ENCODE measurements at regions not wholly inside any gene's neighbourhood (a gene's known extent, or its start where the extent isn't known, plus 50 kb on each side); places are given as distances from the start of the nearest gene placed in this dataset.
A peak's percentile ranks its signal among the peaks of the same experiment; 100 is the strongest.
"Not testable (repeated sequence)": the region's sequence is repeated elsewhere in the genome, so short reads cannot be mapped to it uniquely, and the experiment has no call there.

DNA sequence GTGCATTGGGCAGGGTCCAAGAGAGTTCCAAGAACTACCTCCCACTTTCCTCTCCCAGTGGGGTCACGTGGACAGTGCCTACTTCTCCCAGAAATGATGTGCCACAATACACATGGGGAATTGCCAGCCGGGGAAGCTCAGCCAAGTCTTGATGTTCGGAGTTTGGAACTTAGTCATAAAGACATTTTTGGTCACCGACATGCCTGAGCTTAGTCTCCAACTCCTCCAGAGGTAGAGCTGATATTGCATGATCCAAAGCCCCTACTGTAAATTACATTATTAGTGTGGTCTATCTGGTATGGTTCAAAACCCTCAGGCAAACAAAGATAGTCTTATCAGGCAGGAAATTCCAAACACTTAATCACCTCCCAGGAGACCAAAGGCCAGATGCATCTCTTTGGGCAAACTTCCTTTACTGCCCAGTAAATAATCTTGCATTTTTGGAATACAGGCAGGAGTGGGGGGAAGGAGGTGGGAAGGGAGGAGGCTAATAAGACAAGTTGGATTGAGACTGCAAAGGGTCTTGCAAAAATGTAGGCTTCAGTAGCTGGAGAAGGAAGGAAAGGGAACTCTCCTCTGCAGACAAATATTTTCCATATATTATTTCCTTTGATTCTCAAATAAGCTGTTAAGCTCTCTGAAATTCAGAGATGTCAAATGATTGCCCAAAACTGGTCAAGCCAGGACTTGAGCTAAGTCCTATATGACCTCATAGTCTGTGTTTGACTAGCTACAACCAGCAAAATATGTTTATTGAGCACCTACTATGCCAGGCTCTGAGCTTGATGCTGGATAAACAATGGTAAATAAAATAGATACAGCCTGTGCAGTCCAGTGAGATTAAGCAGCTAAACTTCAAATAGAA, 99.4 kb downstream of the DRD1 start:
- no peak for DNase-seq

DNA sequence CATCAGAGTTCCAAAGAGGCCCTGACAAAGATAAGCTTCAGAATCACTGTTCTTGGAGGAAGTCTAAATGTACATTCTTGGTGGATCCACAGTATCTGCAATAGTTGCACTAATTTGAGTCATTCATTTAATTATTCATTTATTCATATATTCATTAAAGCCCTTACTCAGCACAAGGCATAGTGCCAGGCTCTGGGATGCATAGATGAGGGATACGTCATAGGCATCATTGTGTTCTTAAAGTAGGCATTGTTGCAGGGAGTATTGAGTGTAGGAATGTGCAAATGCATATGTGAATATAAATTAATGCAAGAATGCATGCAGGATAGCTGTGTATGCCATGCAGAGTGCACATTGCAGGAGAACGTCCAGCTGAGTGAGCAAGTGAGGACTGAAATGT, 100.7 kb downstream of the DRD1 start:
- no peak for DNase-seq

DNA sequence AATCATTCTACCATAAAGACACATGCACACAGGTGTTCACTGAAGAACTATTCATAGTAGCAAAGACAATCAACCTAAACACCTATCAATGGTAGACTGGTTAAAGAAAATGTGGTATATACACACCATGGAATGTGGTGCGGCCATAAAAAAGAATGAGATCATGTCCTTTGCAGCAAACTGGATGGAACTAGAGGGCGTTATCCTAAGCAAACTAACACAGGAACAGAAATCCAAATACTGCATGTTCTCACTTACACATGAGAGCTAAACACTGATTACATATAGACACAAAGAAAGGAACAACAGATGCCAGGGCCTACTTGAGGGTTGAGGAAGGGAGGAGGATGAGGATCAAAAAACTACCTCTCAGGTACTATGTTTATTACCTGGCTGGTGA, 103.8 kb downstream of the DRD1 start:
- DNase-seq = no peak

DNA sequence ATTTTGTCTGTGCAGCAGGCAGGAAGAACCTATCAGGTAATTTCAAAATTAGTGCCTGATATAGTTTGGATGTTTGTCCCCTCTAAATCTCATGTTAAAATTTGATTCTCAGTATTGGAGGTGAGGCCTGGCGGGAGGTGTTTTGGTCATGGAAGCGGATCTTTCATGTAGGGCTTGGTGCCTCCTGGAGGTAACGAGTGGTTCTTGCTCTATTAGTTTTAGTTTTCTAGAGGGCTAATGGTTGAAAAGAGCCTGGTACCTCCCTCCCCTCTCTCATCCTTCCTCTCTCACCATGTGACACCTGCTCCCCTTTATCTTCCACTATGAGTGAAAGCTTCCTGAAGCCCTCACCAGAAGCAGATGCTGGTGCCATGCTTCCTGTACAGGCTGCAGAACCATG, 106.3 kb downstream of the DRD1 start:
- no peak for DNase-seq

DNA sequence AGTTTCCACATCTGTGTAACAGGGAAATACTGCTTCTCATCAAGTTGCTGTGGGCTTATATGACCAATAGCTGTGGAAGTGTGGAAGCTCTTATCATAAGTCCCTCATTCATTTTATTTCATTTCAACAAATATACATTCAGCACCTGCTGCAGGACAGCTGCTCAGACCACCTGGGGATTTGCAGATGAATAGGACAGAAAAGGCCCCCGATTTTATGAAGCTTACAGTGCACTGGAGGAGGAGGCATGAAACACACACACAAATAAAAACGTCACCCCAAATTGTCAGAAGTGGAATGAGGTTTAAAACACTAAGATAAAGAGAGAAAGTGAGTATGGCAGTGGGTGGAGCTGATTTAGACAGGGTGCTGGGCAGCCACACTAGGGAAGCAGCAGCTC, 107.2 kb downstream of the DRD1 start:
- no peak for DNase-seq

DNA sequence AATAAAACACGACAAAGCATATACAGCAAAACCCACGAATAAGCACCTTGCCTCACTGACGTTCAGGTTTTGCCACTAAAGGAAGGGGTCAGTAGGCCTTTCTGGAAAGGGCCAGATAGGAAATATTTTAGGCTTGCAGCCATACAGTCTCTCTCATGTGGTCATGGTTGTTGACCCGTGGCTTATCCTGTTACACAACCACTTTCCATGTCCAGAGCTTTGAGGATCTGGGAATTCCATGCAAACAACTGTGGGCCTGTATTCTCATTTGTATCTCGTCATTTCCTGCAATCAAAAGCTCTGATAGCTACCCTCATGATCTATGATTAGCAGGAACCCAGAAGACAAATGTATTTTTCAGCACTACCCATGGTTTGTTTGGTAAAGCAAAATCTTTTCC, 108.3 kb downstream of the DRD1 start:
- DNase-seq = no peak

DNA sequence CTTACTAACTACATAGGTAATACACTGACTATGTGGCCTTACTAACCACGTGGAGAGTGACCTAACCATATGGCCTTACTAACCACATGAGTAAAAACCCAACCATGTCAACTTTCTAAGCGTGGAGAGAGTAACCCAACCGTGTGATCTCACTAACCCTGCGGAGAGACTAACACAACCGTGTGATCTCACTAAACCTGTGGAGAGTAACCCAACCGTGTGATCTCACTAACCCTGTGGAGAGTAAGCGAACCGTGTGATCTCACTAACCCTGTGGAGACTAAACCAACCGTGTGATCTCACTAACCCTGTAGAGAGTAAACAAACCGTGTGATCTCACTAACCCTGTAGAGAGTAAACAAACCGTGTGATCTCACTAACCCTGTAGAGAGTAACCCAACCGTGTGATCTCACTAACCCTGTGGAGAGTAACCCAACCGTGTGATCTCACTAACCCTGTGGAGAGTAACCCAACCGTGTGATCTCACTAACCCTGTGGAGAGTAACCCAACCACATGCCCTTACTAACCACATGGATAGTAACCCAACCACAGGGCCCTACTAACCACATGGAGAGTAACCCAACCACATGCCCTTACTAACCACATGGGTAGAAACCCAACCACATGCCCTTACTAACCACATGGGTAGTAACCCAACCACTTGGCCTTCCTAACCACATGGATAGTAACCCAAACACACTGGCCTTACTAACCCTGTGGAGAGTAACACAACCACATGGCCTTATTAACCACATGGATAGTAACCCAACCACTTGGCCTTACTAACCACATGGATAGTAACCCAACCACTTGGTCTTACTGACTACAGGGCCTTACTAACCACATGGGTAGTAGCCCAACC, 112.6 kb downstream of the DRD1 start:
- DNase-seq = not testable (repeated sequence)

DNA sequence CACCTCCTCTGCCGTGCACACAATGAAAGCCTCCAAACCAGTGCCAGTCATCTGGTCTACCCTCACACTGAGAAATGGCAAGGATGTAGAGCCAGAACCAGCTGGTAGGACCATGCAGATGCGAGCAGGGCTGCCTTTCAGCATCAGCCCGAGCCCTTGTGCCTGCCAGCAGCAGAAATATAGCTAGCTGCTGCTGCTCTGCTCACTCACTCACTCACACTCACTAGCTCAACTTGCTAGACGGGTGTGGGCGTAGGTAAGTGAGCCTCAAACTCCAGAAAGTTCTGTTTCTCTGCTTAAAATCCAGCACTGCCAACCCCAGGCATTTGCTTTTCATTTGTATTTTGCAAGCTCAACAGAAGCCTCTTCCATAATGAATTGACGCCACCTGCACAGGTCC, 114.0 kb downstream of the DRD1 start:
- DNase-seq = no peak

DNA sequence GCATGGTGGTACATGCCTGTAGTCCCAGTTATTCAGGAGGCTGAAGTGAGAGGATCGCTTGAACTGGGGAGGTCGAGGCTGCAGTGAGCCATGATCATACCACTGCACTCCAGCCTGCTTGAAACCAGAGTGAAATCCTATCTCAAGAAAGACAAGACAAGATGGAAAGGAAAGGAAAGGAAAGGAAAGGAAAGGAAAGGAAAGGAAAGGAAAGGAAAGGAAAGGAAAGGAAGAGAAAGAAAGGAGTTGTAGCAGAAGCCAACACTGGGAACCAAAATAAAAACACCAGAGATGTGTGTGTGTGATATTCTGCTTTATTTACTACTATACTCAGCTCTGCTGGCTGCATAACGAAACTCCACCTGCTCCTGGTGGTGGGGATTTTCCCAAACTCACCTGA, 115.3 kb downstream of the DRD1 start:
- DNase-seq = no peak

DNA sequence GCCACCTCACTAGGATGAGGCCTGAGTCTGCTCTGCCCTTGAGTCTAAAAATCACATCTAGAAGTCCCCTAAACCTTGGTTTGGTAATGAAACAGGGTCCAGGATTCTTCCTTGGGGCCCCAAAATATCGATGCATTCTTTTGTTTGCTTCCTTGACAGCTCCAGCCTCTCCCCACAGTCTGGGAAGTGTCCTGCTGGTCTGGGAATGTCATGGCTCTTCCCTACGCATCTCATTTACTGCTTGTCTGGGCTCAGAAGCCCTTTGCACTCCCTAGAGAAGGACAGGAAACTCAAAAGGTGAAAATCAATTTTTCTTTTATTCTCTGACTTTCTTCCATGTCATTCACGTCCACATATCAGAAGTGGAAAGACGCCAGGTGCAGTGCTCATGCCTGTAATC, 115.8 kb downstream of the DRD1 start:
- DNase-seq = no peak

DNA sequence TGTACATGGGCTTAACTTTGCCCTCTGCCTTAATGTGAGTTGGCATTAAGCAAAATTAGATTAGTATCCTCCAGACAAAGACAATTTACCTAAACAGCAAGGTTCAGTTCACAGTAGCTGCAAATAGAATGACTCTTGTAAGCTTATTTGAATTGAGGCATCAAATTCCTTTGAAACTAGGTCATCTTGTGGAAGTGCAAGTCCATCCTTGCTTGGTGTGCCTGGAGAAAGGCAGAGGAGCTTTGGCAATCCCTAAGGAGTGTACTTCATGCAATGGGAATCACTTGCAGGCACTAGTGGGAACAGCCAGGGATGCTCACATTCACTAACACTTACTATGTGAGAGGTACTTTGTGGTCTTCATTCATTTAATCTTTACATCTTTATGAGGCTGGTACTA, 118.3 kb downstream of the DRD1 start:
- no peak for DNase-seq

DNA sequence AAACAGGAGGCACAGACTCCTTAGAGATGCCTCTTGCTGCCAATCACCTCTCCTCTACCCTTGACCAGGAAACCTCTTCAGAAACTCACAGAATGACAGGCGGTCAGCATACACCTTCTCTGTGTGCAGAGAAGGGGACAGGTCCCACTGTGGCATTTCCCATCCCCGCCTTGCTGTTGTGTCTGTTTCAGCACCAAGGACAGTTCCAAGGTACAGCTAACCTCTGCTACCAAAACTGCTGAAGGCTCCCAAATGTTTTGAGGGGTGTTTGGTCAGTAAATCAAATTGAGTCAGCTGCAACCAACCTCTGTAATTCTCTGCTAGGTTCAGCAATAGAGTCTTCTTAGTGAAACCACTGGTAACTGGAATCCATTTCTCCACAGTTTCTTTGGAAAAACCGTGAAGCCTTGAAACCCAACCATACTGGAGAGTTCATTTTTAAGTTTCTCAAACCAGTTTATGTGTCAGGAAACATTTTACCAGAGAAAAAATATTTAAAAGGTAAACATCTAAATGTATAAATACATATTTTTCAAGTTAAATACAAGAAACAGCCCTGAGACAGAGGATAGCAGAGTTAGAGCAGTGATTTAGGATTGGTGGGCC, 122.0 kb downstream of the DRD1 start:
- peak; percentile 6 to 11 for DNase-seq

DNA sequence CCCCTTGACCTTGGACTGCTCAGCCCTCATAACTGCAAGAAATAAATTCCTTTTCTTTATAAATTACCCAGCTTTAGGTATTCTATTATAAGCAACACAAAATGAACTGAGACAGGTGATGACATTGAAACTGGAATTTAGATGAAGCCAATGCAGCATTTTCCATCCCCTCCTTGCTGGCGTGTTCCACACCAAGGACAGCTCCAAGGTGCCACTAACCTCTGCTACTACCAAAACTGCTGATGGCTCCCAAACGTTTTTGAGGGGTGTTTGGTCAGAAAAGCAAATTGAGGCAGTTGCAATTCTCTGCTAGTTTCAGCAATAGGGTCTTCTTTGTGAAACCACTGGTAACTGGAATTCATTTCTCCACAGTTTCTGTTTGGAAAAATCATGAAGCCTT, 124.8 kb downstream of the DRD1 start:
- no peak for DNase-seq

DNA sequence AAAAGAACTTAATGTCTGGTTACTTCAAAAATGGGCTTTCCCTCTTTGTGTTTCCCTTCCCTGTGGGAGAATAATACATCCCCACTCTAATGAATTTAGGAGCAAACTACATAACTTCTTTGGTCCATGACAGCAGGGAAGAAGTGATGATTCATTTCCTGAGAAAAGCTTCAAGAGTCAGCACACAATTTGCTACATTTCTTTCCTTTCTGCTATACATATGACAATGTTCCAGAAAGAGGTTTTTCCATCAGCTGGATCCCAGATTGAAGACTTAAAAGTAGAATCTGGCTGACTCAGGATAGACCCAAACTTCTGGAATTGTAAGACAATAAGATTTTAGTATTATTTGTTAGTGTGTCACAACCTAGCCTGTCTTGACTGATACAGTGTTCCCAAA, 126.1 kb downstream of the DRD1 start:
- no peak for DNase-seq

DNA sequence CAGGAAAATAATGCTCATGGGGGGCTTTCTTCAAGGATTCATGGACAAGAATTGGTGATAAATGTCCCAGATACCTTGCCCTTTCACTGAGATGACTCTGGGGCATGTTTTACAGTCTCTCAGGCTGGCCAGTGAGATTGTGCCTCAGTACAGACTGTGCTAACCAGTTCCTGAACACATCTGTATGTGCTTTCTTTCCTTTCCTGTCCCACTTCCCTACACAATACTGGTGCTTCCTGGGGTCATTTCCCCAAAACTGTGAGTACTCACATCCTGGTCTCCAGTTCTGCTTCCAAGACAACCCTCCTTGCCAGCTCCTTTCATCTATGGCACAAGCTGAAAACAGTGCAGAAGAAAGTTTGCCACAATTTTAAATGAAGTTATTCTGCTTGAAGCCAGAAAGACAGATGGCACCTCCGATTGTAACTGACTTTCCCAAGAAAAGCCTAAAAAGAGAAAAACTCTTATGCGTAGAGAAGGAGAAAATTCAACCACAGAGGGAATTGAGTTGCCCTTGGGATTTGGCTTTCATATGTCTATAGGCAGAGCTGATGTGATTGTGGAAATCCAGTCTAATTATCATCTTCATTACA, 134.7 kb downstream of the DRD1 start:
- no peak for DNase-seq

DNA sequence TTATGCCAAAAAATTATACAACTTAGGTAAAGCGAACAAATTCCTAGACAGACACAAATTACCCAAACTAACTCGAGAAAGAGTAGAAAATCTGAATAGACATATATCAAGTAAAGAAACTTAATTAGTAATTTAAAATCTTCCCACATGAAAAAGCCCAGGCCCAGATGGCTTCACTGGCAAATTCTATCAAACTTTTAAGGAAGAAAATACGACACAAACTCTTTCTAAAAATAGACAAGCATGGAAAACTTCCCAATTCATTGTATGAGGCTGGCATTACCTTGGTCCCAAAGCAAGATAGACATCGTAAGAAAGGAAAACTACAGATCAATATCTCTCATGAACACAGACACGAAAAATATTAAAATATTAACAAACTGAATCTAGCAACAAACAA, 135.3 kb downstream of the DRD1 start:
- no peak for DNase-seq

DNA sequence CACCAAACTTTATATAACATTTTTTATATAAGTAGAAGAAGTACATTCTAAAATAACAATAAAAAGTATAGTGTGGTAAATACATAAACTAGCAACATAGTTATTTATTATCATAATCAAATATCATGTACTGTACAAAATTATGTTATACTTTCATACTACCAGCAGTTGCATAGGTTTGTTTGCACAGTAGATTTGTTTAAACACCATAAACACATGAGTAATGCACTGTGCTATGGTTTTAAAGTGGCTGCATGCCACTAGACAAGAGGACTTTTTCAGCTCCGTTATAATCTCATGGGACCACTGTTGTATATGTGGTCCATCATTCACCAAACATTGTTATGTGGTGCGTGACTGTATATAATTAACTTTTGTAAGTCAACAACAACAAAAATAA, 137.6 kb downstream of the DRD1 start:
- no peak for DNase-seq

DNA sequence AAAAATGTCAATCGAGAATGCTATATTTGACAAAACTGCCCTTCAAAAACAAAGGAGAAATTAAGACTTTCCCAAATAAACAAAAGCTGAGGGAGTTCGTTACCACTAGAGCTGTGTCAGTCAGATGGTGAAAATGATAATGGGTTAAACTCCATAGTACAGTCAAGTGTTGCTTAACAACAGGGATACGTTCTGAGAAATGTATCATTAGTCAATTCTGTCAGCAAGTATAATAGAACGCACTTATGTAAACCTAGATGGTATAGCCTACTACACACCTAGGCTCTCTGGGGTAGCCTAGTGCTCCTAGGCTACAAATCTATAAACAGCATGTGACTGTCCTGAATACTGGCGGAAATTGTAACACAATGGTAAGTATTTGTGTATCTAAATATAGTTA, 138.7 kb downstream of the DRD1 start:
- DNase-seq = no peak

DNA sequence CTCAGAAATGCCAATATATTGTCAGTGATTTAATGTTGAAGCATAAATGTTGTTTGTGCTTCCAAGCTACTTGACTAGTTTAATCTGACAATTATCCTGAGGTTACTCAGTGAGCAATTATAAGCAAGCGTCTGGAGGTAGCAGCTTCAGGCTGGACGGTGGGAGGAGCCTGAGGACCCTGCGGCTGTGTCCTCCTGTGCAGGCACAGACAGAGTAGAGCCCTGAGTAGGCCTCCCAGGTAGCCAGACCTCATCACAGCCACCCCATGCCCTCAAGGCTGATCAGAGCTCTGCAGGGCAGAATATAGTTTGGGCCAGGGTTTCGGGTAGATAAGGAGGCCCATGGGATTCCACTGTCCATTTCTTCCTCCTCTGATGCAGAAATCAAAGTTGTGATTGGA, 153.6 kb downstream of the DRD1 start:
- DNase-seq = no peak

DNA sequence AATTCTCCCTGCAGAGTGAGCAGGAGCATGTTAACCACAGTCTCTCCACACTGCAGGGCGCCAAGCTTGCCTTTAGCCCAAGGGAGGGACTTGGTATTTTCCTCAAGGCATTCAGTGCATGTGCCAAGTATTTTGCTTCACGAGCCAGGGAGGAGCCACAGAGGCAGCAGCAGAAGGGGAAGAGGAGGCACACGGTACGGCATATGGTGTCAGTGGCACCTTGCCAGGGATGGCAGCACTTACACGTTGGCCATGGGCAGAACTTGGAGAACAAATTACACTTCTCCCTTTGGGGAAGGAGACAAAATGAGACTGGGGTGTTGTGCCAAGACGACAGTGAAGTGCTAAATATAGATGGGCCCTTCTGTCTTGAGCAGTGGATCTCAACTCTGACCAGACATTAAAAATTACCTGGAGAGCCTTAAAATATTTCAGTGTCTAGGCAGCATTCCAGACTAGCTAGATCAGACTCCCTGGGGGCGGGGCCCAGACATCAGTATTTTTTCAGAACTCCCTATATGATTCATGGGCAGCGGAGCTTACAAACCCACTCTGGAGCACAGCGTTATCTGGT, 155.8 kb downstream of the DRD1 start:
- DNase-seq = no peak

DNA sequence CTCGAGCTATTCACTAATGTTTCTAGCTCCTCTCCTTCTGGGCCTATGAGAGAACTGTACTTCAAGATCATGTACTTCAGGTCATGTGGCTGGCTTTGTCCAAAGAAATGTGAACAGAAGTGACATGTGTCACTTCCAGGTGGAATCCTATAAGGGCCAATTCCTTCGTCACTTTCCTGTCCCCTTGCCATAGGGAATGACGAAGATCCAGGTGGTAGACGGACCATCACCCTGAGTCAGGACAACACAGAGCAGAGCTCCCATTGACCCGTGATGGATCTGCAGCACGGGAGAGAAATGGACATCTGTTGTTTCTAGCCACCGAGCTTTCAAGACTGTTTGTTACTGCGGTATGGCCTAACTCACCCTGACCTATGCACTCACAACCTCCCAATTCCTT, 157.0 kb downstream of the DRD1 start:
- DNase-seq = no peak

DNA sequence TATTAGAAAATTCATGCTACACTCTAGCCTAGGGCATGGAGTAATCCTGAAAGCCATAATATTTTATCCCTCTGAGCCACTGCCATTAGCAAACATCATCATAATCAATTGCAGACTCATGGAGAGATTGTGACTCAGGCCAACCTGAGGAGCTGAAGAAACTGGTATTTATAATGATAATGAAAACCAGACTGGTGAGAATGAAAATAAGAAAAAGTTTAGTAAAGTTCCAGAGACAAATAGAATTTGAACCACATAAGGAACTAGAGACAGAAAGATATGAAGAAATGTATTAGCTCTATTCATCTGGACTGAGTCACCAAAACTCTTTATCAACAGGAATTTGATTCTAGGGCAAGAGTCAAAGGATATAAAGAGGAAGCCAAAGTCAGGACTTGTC, 158.7 kb downstream of the DRD1 start:
- no peak for DNase-seq

DNA sequence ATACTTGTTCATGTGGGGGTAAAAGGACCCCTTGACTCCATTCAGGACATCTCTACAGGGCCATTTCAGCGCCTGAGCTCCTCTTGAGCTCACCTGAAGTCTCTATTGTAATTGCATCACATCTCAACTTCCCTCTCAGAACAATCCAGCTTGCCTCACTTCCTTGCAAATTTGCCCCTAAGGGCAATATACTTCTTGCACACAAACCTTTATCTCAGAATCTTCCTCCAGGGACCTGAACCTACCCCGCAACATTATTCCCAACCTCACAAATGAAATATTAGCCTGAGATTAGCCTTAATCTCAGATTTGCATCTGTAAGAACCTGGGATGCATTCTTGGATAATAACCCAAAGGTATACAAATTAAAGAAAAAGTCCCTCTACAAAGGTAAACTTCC, 159.2 kb downstream of the DRD1 start:
- no peak for DNase-seq

All from stimulated activated CD4-positive, alpha-beta T cell treated with anti-CD3 and anti-CD28 coated beads, Interleukin-2, amount 100 ng/mL, for 48 hours (primary cell).